HG02885 (cell line): ENCODE measurements at regions not wholly inside any gene's neighbourhood (a gene's known extent, or its start where the extent isn't known, plus 50 kb on each side); places are given as distances from the start of the nearest gene placed in this dataset.
"Not testable (repeated sequence)": the region's sequence is repeated elsewhere in the genome, so short reads cannot be mapped to it uniquely, and the experiment has no call there.

ENCODE experiments used
- ATAC-seq: cut with Tn5 transposase; IDR thresholded peaks from one replicate; pipeline ENCODE4 v1.9.1; 2021; ENCODE audit warnings: mild to moderate bottlenecking; ENCODE audit not compliant: unreplicated experiment, poor library complexity

DNA sequence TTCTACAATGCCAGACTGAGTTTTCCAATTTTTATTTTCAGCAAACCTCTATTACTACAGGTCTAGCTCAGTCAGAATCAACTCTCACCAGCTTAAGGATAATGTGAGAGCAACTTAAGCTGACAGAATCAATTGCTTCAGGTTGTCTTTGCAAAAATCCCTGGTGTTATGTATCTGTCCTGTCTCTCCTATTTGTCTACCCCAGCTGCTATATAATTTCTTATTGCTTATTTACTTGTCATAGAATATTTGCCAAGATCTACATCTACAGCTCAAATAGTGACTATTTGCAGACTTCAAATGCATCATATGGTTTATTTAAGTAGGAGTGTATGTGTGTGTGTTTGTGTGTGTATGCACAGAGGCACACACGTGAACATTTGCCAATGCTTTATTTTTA lies 54.1 kb downstream of the FOXG1 start:
- ATAC-seq, result no peak

GRCh38 chr14:28821993-28822392 lies 55.4 kb downstream of the FOXG1 start:
- ATAC-seq, result no peak

GRCh38 chr14:28823245-28823644 lies 56.7 kb downstream of the FOXG1 start:
- ATAC-seq, result no peak

GRCh38 chr14:28830115-28830534 lies 63.5 kb downstream of the FOXG1 start:
- ATAC-seq, result no peak

DNA sequence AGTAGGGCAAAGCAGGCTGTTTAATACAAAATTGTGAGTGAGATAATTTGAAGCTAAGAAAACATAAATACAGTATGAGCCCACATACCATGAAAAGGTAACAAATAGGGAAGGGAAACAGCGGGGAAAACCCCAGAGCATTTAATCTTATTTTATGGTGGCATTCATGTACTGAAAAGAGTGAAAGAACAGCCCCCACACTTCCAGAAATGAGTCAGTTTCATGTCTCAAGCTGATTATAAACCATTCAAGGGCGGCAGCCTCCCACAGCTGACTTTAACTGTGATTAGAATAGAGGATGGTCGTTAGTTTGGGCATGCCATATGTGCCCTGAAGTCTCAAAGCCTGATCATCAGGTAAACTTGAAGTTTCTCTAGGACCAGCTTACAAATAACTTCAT lies 64.5 kb downstream of the FOXG1 start:
- ATAC-seq, result peak; percentile 98

DNA sequence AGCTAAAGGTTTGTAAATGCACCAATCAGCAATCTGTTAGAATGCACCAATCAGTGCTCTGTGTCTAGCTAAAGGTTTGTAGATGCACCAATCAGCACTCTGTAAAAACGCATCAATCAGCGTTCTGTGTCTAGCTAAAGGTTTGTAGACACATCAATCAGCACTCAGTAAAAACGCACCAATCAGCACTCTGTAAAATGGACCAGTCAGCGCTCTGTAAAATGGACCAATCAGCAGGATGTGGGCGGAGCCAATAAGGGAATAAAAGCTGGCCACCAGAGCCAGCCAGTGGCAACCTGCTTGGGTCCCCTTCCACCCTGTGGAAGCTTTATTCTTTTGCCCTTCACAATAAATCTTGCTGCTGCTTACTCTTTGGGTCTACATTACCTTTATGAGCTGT lies 76.0 kb downstream of the FOXG1 start:
- not testable (repeated sequence) for ATAC-seq

DNA sequence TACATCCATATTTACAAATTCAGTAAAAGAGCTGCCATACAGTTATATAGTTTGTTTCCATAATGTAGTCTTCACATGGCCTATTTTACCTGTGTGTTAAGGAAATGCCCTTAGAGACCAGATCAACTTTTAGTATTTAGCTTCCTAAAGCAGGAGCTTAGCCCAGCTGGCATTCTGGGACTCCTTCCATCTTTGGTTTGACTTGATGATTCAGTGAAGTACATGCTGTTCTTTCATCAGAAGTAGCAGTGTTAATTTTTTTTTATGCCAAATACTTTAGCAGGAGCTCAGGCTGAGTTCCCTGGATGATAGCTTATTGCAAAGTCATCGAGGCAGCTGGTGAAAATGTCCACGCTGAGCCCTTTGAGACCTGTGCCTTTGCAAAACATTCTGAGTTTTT lies 101.0 kb downstream of the FOXG1 start:
- ATAC-seq, result no peak

DNA sequence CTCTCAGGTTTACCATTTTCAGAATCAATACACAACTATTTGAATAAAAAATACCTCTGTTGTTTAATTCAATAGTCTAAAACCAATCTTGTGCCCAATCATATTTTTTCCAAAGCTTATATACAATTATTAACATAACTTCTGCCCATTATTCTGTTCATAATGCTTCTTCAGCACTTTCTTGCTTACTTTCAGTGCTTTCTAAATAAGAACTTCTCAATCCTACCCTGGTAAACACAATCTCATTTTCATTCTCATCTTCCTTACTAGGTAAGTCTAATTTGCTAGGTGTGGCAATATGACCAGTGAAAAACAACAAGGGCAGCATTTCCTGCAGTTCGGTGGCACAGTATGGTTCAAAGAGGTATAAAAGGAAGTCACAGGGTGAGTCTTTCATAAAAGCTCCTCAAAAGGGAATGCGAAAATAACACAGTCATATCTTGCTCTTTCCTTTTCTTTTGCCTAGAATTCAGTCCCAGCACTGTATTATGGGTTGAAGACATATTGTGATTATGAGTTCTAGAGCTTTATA lies 103.5 kb downstream of the FOXG1 start:
- no peak for ATAC-seq

GRCh38 chr14:28875934-28876571 lies 109.5 kb downstream of the FOXG1 start:
- ATAC-seq, result no peak

GRCh38 chr14:28876572-28876945 lies 110.0 kb downstream of the FOXG1 start:
- no peak for ATAC-seq

DNA sequence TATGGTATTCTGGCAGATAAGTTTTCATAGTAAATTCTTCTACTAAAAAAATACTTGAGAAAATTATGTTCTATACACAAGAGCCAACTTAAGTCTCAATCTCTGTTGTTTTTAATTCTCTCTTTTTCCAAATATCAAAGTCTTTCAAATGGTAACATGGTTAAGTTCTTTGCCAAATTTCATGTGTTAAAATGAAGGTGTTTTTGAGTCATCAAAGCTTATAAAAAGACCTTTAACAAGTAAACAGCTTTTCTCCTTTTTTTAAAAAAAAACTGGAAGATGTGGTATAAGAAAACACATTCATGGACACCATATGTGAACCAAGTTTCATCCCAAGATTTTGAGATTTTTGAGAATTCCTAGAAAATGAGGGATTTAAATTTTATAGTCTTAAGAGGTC lies 111.3 kb downstream of the FOXG1 start:
- no peak for ATAC-seq

- no peak for ATAC-seq
Measured at GRCh38 chr14:28879573-28879996, 113.0 kb downstream of the FOXG1 start.

DNA sequence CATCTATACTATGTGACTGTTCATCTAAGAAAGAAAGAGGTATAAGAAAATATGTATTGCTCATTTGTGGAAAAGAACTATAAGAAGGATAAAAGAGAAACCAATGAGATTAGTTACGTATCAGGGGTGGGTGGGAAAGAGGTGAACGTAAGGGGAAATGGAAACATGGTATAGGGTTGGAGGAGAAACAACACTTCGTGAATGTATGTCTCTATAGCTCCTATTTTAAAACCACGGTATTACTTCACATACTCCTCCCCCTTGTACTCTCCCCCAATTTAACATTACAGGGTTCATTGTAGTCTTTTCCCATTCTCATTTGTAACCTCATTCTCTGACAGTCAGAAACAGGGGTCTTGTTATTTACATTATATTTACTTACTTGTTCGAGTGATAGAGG lies 120.4 kb downstream of the FOXG1 start:
- ATAC-seq, result no peak

DNA sequence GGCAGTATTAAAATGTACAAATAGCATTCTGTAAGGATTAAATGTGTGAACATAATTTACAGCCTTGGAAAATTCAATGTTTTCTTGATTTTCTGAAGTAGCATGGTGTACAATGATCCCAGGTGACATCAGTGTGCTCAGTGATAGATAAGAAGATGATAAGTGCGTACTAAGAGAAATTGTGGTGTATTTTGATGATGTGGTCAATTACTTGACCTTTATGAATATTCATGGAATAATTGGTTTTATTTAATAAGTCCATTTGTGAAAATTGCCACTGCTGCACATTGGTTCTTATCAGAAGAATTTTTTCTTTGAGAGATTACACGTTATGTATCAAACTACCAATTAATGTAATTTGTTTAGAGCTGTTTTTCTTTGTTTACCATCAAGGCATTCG lies 128.8 kb downstream of the FOXG1 start:
- no peak for ATAC-seq

- no peak for ATAC-seq
Measured at GRCh38 chr14:28896337-28896736, 129.8 kb downstream of the FOXG1 start.

- no peak for ATAC-seq
Measured at GRCh38 chr14:28901631-28902030, 135.0 kb downstream of the FOXG1 start.

DNA sequence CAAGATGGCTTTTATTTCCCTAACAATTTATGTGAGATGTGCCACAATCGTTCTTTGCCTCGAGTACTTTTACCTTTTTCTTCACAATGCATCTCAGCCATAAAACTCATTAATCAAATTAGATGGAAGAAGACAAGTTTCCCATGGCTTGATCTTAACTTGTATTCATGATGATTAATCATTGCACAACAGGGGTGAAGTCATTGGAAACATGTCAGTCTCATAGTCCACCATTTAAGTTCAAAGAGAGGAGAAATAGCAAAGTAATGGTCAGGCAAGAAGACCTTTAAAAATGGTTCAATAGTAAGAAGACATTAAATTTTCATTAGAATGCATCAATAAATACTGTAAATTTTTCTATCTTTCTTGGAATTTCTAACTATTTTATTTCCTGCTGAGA lies 136.3 kb downstream of the FOXG1 start:
- ATAC-seq, result no peak

DNA sequence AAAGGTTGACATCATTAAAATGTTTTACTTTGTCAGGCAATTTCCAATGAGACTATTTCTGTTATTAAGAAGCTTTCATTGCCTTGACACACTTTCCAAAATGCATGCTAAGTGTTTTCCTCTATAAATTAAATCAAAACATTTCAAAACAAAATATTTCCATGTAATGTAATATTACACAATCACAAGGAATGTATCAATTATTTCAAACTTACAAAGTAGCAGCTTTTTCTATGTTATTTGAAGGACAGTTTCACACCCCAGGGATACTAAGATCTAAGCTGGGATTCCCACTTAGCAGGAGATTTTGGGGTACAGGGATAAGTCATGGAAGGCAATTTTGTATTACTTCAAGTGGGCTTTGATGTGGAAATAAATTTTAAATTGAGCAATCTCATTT lies 144.9 kb downstream of the FOXG1 start:
- ATAC-seq, result no peak

- ATAC-seq, result no peak
Measured at GRCh38 chr14:28913056-28913455, 146.5 kb downstream of the FOXG1 start.

DNA sequence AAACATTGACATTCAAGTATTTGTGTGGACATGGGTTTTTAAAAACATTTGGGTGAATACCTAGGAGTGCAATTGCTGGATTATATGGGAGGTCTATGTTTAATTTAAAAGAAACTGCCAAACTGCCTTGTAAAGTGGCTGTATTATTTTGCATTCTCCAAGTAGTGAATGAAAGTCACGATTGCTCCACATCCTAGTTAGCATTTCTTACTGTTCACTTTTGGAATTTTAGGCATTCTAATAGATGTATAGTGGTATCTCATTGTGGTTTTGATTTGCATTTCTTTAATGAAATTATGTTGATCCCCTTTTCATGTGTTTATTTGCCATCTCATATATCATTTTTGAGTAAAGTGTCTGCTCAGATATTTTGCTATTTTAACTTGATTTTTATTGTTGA lies 159.5 kb downstream of the FOXG1 start:
- ATAC-seq, result no peak

DNA sequence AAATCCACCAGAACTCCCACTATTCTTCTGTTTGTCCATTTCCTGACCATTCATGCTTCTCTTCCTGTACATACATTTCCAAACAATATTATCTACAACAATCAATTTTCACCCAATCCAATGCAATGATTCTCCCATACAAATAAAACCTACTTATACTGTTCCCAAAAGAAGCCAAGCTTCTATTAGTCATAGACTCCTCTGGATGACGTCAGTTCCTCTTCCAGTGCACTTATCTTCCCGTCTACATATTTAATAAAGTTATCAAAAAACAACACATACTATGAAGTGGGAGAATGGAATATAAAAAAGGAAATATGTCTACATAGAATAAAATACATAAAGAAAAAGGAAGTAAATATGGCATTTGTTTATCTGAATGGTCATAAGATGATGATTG lies 165.4 kb downstream of the FOXG1 start:
- ATAC-seq, result no peak

GRCh38 chr14:28936601-28937000 lies 170.0 kb downstream of the FOXG1 start:
- ATAC-seq, result no peak

DNA sequence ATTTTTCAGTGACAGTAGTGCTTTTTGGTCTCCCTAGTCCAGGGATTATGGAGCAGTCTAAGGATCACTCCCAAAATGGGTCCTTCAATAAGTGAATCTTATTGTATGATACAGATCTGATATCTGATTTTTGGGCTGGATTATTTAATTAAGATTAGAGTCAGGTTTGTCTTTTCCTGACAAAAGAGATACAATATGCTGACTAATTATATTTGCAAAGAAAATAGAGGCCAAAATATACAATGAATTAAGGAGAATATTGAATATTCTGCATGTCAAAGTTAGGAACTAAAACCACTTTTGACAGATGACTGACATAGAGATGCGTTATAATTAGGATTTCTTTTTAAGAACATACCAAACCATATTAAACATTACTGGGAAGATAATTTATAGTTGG lies 175.2 kb downstream of the FOXG1 start:
- no peak for ATAC-seq
